ENCODE measurements at regions not wholly inside any gene's neighbourhood (a gene's known extent, or its start where the extent isn't known, plus 50 kb on each side); places are given as distances from the start of the nearest gene placed in this dataset.

GRCh38 chr3:98954242-98954641 is 52.7 kb upstream of the DCBLD2 start:
- H3K4me3 ChIP-seq = no peak overlapping the region
- intact Hi-C loops (cut with DNase I; ENCODE audit: low total_unique reads) = no loop called here
- no peaks in the 10 kb centered on the region for H3K27me3 ChIP-seq
- H3K9me3 ChIP-seq = peaks cover 0 to 2% (median 0%) of the 10 kb centered on the region in 3 donors
- no peak overlapping the region for H3K27ac ChIP-seq
- no peaks in the 10 kb centered on the region for H3K36me3 ChIP-seq
- H3K4me1 ChIP-seq = no peaks in the 10 kb centered on the region
- no peak for TF ChIP-seq CTCF (IDR thresholded peaks at IDR 0.05)
- DNase-seq = no peak

- Histone ChIP-seq H3K4me3 (no peak overlapping the region), H3K27ac (no peak overlapping the region), H3K4me1 (no peaks in the 10 kb centered on the region), H3K36me3 (no peaks in the 10 kb centered on the region), H3K27me3 (no peaks in the 10 kb centered on the region), H3K9me3 (peaks cover 0 to 2% (median 0%) of the 10 kb centered on the region in 3 donors)
- TF ChIP-seq CTCF (IDR thresholded peaks at IDR 0.05) = no peak
- intact Hi-C loops (cut with DNase I; ENCODE audit: low total_unique reads) = no loop called here
- DNase-seq = no peak
Observed at GRCh38 chr3:98952404-98952803, 50.9 kb upstream of the DCBLD2 start.
